A172 (cell line): ENCODE measurements at regions not wholly inside any gene's neighbourhood (a gene's known extent, or its start where the extent isn't known, plus 50 kb on each side); places are given as distances from the start of the nearest gene placed in this dataset.
"Not testable (repeated sequence)": the region's sequence is repeated elsewhere in the genome, so short reads cannot be mapped to it uniquely, and the experiment has no call there.

ENCODE experiments used
- DNase-seq: peaks from one replicate; pipeline ENCODE4 v3.0.0-alpha.2; 2015; ENCODE audit warnings: low spot score

DNA sequence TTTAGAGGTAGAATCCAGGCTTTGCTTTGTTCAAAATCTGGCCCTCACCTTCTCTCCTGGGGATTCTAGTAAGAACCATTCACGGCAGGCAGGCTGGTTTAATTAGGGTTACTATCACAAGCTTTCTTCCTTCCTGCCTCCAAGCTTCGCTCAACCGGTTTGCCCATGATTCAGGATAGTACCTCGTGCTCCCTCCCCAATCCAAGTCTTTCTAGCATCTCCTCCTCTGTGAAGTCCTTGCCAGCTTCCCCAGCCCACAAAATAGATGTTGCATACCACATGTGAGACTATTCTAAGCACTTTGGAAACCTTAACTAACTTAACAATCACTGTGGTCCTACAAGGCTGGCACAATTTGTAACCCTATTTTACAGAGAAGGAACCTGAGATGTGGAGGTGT, 135.1 kb downstream of the SOCS6 start:
- peak; percentile 35 for DNase-seq

DNA sequence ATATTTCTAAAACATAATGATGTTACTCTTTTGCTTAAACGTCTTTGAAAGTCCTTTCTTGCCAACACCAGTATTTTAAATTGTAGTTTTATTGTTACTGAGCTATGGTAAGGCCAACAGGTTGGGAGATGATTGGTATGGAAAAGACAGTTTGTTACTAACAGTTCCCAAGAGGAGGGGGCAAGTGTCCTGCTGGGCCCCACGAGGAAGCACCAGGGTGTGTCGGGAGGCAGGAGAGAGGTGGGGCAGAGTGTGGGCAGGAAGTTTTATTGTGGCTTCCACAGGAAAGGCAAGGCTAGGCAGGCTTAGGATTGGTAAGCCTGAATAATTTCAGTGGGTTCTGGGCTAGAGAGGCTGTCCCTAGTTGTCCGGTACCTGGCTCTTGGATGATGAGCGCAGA, 134.3 kb downstream of the SOCS6 start:
- peak; percentile 28 for DNase-seq

DNA sequence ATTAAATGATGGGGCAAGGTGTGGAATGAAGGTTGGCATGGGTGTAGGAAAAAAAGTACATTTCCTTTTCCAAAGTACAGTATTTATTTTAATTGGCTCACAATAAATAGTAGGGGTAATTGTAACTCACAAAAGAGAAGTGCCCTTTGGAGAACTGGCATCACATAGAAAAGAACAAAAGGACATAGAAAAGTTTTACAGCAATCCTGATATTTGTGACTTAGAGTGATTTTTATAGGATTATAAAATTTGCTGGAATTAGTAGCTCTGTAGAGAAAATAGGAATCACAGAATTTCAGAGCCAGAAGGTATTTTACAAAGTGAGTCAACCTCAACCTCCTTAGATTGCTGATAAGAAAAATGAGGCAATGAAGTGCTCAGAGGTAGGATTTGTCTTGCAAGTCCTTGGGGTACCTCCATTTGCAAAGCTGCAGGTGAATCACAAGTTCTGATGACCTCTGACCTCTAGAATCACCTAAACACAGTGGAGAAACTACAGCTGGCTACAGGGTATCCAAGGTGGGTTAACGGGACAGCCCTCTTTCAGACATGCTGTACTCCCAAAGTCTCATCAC, 133.6 kb downstream of the SOCS6 start:
- DNase-seq: no peak

- peak; percentile 95 for DNase-seq
Observed at GRCh38 chr18:70421471-70422390, 132.9 kb downstream of the SOCS6 start.

GRCh38 chr18:70420146-70420898, 131.5 kb downstream of the SOCS6 start:
- peak; percentile 60 for DNase-seq

DNA sequence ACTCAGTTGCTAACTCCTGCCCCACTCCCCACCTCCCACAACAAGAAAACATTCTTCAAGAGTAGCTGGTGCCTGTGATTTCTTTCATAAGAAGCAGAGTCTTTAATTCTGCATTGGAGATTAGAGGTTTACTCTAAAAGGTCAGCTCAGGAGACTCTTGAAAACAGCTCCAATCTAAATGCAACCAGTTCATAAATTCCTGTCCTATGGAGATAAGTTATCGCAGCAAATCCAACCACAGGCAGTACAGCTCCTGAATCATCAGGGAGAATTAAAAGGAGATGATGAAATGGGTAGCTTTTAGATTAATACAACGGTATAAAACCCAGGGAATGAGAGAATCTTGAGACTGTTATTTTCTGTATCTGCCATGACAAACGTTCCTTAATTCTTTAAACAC, 130.7 kb downstream of the SOCS6 start:
- peak; percentile 79 for DNase-seq

DNA sequence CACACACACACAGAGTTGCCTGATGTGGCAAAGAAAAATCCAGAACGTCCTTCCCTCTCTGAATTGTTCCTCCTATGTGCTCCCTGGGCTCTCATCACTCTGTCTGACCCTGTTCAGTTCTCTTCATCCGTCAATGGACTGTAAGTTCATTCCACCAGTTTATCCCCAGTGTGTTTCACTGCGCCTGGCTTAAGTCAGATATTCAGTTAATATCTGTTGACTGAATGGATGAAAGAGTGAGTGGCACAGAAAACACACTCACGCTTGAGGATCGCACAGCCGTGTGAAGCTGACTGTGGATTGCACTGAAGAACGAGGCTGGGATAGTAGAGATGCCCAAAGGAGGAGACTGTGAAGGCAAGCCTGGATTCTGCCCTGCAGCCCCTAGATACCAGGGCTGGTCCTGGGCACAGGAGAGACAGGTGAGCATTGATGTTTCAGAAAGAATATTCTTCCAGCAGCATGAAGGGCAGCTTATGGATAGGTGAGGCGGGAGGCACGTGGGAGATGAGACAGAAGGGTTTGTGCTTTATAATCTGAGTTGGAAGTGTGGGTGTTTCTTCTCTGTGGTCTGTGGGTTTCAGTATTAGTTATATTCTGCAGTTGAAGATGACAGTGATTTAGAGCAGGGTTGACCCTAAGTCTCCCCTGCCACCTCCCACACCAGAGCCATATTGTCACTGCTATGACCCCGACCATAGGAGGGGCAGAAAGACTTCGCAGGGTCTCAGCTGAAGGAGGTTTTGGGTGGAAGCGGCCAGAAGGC, 129.9 kb downstream of the SOCS6 start:
- DNase-seq: peak; percentile 41

DNA sequence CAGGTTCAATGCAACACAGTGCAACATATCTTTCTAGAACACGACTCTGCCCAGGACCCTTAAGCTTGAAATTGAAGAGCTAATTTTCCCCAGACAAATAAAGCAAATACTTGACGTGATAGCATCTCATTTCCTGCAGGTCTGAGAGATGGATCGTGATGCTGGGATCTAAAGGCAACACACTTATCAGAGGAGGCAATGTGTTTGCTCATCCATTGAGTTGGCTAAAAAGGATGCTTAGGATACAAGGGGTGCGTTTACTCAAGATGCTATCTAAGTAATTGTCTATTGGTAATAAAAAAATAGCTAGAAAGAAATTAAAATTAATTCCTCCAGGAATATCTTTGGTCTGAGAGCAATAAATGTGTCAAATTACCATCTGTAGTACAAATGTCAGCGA, 129.0 kb downstream of the SOCS6 start:
- no peak for DNase-seq

DNA sequence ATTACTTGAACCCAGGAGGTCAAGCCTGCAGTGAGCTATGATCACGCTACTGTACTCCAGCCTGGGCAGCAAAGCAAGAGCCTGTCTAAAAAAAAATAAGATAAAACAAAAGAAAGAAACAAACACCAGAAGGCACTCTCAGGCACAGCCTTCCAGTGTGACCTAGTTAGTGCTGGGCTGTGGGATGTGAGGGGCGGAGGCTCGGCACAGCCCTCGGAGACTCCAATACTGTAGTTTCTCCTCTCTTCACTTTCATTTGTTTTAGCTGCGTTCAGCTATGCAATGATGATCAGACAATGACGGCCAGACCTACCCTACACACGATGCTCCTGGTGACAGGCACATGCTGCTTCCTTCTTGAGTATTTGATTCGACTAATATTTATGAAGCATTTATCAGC, 127.7 kb downstream of the SOCS6 start:
- DNase-seq: no peak

DNA sequence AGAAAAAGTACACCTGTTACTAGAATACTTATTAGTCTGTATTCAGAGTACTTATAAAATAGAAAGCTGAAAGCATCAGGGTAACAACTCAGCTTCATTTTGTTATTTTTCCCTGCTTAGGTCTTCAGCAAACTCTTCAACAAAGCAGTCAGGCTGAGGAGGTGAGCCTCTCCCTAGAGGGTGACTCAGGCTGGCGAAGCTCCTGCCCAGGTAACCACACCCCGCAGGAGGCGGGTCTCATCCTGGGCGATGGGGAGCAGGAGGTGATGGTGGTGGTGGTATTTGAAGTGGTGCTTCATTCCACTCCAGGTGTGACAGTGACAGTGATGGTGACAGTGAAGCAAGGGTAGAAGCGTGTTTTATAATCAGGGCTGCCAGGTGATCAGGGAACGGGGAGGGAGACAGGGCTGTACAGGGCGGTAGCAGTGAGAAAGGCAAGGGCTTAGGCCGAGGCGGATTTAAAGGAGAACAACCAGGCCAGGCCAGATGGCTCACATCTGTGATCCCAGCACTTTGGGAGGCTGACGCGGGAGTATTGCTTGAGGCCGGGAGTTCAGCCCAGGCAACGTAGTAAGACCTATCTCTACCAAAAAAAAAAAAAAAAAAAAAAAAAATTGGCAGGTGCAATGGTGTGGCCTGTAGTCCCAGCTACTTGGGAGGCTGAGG, 127.1 kb downstream of the SOCS6 start:
- no peak for DNase-seq

DNA sequence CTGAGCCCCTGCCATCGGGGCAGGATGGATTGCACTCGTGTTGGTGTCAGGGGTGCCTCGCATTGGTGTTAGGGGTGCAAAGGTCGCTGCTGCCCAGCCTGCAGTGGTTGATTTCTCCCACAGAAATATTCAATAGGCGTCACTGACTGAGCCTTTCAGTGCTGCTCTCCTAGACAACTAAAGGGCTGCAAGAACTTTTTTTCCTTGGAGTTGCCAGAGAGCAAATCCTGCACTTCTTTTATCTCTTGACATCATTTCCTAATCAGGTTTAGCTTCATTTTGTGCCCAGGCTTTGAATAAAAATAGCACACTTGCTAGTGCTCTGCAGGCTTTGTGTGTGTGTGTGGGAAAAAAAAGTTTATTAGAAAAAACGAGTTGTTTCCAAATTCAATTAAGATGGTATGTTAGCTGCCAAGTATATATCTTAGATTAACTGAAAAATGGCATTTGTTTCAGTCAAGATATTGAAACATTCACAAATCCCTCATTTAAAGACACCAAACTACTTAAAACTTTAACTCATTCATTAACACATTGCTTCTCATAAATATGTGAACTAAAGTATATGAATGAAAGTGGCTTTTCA, 125.6 kb downstream of the SOCS6 start:
- DNase-seq: no peak

DNA sequence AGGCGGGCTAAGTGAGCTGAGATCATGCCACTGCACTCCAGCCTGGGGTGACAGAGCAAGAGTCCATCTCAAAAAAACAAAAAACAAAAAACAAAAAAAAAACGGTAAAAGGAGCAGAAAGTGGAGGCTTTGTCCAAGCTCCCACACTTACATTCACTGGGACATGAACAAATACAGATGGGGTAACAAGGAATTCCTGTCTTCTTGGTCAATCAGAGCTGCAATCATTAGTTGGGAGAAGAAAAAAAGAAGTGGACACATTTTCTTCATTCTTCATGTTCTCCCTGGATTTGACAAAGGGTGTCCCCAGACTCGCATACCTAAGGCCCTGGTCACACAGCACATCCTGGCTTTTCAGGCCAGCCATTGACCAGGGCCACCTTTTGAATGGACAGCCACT, 124.6 kb downstream of the SOCS6 start:
- no peak for DNase-seq

DNA sequence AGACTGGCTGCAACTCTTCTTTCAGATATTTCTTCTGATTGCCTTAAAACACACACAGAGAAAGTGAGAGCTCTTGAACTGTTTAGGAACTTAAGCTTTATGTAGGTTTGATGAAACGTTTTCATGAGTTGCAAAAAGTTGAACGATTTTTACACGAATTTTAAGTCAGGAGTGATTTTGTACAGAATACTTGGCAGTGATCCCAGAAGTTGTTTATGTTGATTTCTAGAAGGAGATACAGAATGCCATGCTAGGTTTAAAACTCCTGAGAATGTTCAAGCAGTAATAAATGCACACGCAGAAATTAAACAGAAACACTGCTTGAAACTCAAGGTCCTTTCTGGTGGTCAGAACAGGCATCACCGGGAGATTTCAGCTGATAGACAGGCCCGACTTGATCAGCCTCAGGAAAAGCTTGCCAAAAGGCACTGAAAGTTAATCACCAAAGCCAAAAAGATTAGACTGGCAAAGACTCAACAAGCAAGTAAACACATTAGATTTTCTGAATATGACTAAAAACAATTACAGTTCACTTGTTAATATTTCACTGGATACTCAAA, 123.1 kb downstream of the SOCS6 start:
- no peak for DNase-seq

DNA sequence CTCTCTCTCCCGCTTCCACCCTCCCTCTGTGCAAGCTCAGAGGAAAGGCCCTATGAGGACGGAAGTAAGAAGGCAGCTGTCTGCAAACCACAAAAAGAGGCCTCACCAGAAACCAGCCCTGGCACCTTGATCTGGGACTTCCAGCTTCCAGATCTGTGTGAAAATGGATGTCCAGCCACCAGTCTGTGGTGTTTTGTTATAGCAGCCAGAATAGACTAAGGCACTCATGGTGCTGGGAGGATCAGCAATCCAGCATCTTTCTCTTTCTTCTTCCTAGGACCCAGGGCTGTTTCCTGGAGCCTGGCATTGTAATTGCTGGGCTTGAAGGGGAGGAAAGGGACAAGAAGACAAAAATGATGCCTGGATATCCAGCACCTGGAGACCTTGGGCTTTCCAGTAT, 122.5 kb downstream of the SOCS6 start:
- no peak for DNase-seq

DNA sequence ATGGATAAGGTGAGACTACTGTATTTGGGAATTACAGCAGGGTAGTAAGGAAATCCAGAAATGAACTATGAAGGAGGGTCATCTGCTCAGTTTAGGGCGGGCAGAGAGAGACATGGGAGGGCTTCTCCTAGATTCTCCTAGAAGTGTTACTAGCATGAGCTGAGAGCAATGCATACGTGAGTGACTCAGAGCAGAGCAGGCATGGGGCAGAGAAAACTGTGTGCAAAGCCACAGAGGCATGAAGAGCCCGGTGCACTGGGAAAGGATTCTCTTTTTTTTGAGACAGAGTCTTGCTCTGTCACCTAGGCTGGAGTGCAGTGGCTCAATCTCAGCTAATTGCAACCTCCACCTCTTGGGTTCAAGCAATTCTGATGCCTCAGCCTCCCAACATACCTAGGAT, 116.2 kb downstream of the SOCS6 start:
- no peak for DNase-seq

- no peak for DNase-seq
Observed at GRCh38 chr18:70400476-70400875, 111.6 kb downstream of the SOCS6 start.

DNA sequence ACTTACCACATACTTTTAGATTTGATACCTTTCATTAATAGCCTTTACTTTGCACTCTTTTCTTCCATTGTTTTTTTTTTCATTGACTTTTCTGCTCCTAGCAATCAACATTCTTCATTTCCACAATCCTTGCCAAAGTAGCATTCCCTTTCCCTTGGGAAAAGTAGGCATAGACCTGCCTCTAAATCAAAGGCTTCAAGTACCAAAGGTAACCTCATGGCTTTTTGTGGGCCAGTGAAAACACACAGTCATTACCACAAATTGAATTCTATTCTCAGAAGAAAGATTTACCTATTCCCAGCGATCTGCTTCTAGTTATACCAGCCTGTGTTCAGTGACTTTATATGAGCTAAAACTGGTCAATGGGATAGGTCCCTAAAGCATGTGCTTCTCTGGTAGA, 109.2 kb downstream of the SOCS6 start:
- peak; percentile 33 for DNase-seq

DNA sequence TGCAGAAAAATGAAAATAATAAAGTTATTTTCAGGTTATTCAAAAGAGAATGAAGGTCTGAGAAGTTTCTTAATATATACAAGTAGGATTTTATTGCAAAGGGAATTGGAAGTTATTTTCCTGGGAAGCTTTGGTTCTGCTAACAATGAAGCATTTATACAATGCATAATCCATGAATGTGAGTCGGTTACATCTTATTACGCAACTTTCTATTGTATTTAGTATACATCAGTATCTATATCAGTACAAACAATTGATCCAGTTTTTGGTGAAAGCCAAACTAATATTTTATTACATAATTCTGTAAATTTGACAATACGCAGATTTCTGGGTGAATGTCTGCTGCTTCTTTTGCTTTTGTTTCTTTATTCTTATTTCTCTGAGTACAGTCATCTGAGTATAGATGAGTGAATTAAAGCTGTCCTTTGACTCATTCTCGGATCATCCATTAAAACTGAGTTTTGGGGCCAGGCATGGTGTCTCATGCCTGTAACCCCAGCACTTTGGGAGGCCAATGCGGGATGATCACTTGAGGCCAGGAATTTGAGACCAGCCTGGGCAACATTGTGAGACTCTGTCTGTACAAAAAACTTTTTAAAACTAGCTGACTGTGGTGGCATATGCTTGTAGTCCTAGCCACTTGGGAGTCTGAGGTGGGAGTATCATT, 108.5 kb downstream of the SOCS6 start:
- no peak for DNase-seq

DNA sequence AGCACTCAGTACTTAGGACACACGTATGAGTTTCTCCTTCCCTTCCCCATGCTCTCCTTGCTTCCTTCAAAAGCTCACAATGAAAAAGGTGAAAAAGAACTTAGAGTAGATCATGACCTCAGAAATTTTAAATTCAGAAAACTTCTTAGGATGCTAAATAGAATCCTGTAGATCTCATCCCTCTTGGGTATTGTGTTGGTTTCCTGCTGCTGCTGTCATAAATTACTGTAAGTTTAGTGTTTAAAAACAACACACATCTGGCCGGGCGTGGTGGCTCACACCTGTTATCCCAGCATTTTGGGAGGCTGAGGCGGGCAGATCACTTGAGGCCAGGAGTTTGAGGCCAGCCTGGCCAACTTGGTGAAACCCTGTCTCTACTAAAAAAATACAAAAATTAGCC, 106.9 kb downstream of the SOCS6 start:
- not testable (repeated sequence) for DNase-seq

DNA sequence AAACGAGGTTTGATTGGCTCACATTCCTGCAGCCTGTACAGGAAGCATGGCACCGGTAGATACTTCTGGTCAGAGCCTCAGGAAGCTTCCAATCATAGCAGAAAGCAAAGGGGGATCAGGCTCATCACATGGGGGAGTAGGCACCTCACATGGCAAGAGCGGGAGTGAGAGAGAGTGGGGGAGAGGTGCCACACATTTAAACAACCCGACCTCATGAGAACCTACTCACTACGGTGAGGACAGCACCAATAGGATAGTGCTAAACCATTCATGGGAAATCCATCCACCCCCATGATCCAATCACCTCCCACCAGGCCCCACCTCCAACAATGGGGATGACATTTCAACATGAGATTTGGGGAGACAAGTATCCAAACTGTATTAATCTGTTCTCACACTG, 105.8 kb downstream of the SOCS6 start:
- no peak for DNase-seq
